Lung microvascular endothelial cell (primary cell): ENCODE measurements at regions not wholly inside any gene's neighbourhood (a gene's known extent, or its start where the extent isn't known, plus 50 kb on each side); places are given as distances from the start of the nearest gene placed in this dataset.
"Not testable (repeated sequence)": the region's sequence is repeated elsewhere in the genome, so short reads cannot be mapped to it uniquely, and the experiment has no call there.

Experiments
- DNase-seq, 2 donors: peaks; one replicate each; pipeline versions ENCODE4 v3.0.0 to v3.0.0-alpha.2; 2010; ENCODE audit warnings: low read depth in 2 of 2

GRCh38 chr2:222760301-222760897 lies 88.9 kb downstream of the MOGAT1 start:
- DNase-seq: no peak

GRCh38 chr2:222761888-222762287 lies 90.4 kb downstream of the MOGAT1 start:
- DNase-seq: no peak

GRCh38 chr2:222762342-222762741 lies 90.9 kb downstream of the MOGAT1 start:
- DNase-seq: no peak

GRCh38 chr2:222765883-222766282 lies 94.4 kb downstream of the MOGAT1 start:
- not testable (repeated sequence) for DNase-seq

- not testable (repeated sequence) for DNase-seq
These were observed 92.8 kb upstream of the ACSL3 start for GRCh38 chr2:222768019-222768418.

GRCh38 chr2:222769446-222769845 lies 91.4 kb upstream of the ACSL3 start:
- no peak for DNase-seq

- no peak for DNase-seq
These were observed 90.9 kb upstream of the ACSL3 start for GRCh38 chr2:222769941-222770340.

- DNase-seq: no peak
These were observed 89.0 kb upstream of the ACSL3 start for GRCh38 chr2:222771832-222772231.

- DNase-seq: no peak
These were observed 85.9 kb upstream of the ACSL3 start for GRCh38 chr2:222774941-222775340.

GRCh38 chr2:222776792-222777191 lies 84.0 kb upstream of the ACSL3 start:
- no peak for DNase-seq

- no peak for DNase-seq
These were observed 82.4 kb upstream of the ACSL3 start for GRCh38 chr2:222778400-222778799.

GRCh38 chr2:222779145-222779832 lies 81.5 kb upstream of the ACSL3 start:
- DNase-seq: no peak

GRCh38 chr2:222780051-222780450 lies 80.8 kb upstream of the ACSL3 start:
- DNase-seq: no peak

GRCh38 chr2:222782201-222782730 lies 78.6 kb upstream of the ACSL3 start:
- no peak for DNase-seq

- DNase-seq: no peak
These were observed 77.2 kb upstream of the ACSL3 start for GRCh38 chr2:222783592-222783991.

- DNase-seq: no peak
These were observed 69.9 kb upstream of the ACSL3 start for GRCh38 chr2:222790932-222791331.

- peak in 1 of 2 donors; percentile 77 for DNase-seq
These were observed 68.7 kb upstream of the ACSL3 start for GRCh38 chr2:222792001-222792611.

GRCh38 chr2:222794585-222795449 lies 66.0 kb upstream of the ACSL3 start:
- no peak for DNase-seq

- DNase-seq: no peak
These were observed 65.1 kb upstream of the ACSL3 start for GRCh38 chr2:222795450-222796357.

- DNase-seq: no peak
These were observed 64.3 kb upstream of the ACSL3 start for GRCh38 chr2:222796413-222797103.
